Endothelial cell of hepatic sinusoid (primary cell): ENCODE measurements at regions not wholly inside any gene's neighbourhood (a gene's known extent, or its start where the extent isn't known, plus 50 kb on each side); places are given as distances from the start of the nearest gene placed in this dataset.
"Not testable (repeated sequence)": the region's sequence is repeated elsewhere in the genome, so short reads cannot be mapped to it uniquely, and the experiment has no call there.

ENCODE experiments used
- in situ Hi-C: cut with HindIII; loops from 2 replicates; pipeline ENCODE4 v1.10.0; 2017; ENCODE audit warnings: low sequenced_read_pairs

DNA sequence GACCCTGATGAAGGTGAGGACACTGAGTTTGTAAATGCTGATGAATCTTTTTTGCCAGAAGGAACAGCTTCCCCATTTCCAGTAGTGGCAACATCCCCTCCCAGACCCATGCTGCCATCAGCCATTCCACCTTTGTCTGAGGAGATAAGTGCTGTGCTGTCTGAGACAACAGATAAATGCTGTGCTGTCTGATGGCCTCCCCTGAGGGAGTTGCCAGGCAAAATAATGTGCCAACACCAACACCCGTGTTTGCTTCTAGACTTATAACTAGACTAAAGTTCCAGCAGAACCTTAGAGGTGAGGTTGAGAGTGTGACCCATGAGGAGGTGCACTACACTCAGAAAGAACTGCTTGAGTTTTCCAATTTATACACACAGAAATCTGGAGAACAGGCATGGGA is 349.5 kb downstream of the C12orf75 start:
- in situ Hi-C loops = no loop called here

DNA sequence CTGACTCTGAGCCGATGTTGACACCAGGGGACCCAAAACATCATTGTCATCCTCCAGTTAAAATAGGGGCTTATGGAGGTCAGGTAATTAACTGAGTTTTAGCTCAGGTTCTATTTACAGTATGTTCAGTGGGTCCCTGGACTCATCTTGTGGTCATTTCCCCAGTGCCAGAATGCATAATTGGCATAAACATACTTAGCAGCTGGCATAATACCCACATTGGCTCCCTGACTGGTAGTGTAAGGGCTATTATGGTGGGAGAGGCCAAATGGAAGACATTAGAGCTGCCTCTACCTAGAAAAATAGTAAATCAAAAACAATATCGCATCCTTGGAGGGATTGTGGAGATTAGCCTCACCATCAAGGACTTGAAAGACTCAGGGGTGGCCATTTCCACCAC is 350.9 kb downstream of the C12orf75 start:
- in situ Hi-C loops = no loop called here

DNA sequence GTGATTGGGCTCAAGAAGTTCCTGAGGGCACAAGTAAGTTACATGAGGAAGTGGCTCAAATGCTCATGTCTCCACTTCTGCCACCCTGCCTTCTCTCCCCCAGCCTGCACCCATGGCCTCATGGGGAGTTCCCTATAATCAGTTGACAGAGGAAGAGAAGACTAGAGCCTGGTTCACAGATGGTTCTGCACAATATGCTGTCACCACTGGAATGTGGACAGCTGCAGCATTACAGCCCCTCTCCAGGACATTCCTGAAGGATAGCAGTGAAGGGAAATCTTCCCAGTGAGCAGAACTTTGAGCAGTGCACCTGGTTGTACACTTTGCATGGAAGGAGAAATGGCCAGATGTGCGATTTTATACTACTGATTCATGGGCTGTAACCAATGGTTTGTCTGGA is 352.3 kb downstream of the C12orf75 start:
- in situ Hi-C loops = not testable (repeated sequence)

DNA sequence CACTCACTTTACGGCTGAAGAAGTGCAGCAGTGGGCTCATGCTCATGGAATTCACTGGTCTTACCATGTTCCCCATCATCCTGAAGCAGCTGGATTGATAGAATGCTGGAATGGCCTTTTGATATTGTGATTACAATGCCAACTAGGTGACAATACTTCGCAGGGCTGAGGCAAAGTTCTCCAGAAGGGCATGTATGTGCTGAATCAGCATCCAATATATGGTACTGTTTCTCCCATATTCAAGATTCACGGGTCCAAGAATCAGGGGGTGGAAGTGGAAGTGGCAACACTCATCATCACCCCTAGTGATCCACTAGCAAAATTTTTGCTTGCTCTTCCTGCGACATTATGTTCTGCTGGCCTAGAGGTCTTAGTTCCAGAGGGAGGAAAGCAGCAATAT is 353.3 kb downstream of the C12orf75 start:
- in situ Hi-C loops = not testable (repeated sequence)

DNA sequence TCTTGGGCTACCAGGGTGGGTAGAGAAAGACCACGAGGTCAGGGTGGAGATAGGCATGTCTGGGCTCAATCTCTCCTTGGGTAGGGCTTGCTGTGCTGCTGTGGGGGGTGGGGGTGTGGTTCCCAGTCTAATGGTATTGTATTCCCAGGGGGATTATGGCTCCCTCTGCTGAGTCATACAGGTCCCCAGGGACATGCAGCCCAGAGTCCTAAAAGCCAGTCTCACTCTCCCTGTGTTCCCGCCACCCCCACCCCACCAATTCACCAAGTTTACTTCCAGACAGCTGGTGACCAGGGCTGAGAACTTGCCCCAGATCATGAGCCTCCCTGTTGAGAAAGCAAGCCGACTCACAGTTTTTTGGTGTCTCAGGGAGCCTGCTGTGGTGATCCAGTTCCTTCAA is 367.6 kb downstream of the C12orf75 start:
- in situ Hi-C loops = no loop called here

DNA sequence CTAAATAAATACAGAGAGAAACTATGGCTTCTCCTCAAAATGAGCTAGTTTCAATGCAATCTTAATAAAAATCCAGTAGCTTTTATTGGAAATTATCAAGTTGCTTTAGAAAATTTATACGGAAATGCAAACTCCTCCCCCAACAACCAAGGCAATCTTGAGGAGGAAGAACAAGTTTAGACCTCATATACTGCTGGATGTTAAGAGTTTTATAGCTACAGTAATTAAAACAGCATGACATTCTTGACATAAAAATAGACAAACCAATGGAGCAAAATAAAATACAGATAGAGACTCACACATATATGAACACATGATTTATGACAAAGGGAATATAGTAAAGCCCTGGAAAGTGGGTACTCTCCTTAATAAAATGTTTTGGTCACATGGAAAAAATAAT is 368.7 kb downstream of the C12orf75 start:
- in situ Hi-C loops = no loop called here

DNA sequence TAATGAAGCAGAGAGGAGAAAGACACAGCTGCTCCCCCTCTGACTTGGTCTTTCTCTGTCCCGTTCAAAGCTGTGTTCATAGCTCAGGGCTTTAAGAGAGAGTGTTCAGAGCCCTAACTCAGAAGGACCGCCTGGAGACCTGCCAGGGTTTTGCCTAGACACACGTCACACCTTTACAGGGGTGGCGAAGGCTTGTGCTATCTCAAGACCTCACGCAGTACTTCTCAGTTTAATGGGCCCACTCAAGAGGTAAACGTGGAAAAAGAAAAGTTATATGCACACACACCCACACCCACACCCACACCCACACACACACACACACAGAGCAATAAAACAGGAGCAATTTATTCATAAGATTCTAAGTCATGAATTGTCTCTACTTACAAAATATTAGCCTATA is 374.3 kb downstream of the C12orf75 start:
- in situ Hi-C loops = loop anchor here (5.0 kb wide), 2 partner anchors 103 to 287 kb away; no protein-coding TSS in a partner anchor

DNA sequence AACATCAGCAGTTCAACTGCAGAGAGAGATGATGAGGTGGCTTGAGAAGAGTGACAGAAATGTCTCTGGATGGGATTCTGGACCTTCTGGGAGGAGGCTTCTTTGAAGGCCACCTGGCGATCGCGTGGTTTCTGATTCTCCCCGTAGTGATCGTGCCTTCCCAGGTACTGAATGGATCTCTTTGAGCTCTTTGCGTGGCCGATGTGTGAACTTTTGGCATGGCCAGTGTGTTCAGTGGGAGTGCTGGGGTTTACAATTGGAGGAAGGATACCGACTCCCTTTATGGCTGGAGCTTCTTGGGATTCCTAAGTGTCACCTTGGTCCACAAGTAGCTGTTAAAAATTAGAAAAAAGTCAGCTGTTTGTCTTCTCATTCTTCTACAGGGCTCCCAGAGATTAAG is 374.7 kb downstream of the C12orf75 start:
- in situ Hi-C loops = loop anchor here (5.0 kb wide), 1 partner anchor 288 kb away; no protein-coding TSS in a partner anchor

DNA sequence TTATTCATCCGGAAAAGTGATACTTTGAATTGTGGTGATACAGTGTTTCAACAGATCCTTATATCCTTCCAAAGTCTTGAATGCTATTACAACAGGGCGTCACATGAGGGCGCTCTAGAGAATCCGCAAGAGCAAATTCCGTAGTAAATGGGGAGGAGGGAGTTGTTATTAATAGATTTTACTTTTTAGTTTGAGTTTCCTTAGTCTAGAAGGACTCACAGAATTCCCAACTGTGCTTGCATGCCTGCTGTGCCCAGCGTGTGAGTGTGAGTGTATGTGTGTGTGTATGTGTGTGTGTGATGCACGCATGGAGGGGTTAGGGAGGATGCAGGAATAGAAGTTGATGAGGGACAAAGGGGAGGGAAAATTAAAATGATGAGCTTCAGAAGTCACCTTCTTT is 375.3 kb downstream of the C12orf75 start:
- in situ Hi-C loops = loop anchor here (5.0 kb wide), 1 partner anchor 288 kb away; no protein-coding TSS in a partner anchor

DNA sequence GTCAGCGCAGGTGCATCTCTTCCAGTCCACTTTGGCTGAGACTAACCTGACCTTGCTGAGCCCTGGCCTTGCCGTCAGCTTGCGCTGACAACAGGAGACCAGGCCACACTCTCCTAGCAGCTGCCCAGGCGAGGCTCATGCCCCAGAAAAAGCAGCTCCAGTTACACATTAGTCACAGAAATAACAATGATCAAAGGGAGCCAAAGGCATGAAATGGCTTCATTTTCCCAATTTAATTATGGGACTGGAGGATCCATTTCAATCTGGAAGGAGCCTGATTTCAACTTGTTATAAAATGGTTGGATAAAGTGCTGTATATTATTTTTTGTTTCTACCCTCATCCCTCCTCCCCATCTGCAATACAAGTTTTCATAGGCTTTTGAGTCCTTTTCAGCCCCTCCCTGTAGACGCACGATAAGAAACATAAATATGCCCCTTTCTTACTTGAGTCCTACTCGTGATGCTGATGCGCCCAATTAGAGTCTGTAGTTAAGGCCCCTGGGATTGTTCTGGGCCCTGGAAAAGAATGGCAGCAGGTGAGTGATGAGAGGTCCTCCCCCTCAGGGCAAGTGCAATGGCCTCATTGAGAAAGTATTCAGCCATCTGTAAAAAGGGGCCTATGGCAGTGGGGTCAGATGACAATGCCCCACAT is 376.0 kb downstream of the C12orf75 start:
- in situ Hi-C loops = loop anchor here (5.0 kb wide), 1 partner anchor 289 kb away; no protein-coding TSS in a partner anchor

DNA sequence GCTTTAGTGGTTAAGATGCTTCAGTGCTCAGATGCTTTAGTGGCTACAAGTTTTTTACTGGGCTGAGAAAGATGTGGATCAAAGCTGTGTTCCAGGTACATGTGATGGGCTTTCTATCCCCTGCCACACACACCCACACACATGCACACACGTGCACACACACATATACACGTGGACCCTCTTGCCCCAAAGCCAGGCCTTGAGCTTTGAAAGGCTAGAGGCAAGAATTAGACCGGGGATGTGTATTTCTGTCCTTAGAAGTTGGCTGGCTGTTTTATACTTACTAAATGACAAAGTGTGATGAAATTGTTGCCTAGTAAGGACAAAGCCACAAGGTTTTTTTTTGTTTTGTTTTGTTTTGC is 376.5 kb downstream of the C12orf75 start:
- in situ Hi-C loops = loop anchor here (5.0 kb wide), 1 partner anchor 290 kb away; no protein-coding TSS in a partner anchor

DNA sequence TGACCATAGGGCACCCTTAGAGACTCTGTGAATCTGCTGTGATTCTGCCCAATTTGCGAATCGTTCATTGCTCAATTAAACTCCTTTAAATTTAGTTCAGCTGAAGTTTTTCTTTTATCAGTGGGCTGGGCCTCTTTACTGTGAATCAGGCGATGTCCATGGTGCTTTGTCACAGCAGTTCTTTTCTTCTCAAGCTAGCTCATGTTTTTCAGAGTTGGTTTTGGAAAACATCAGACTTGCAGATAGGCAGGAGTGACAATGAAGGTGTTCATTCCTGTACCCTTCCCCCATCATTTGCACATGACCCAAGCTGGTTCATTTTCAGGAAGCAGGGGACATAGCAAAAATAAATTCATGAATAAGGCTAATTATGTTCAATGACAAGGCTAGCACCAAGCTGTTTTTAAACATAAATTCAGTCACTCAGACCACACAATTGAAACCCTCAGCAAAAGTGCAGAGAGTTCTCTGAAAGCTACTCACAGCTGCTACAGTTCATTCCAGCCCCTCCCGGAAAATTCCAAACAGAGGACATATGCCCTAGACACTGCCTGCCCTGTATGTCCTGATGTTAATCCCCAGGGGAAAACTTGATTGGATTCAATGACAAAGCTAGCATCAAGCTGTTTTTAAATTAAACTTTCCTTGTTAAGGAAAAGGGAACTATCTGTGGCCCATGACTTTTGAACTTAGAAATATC is 383.3 kb downstream of the C12orf75 start:
- in situ Hi-C loops = no loop called here

DNA sequence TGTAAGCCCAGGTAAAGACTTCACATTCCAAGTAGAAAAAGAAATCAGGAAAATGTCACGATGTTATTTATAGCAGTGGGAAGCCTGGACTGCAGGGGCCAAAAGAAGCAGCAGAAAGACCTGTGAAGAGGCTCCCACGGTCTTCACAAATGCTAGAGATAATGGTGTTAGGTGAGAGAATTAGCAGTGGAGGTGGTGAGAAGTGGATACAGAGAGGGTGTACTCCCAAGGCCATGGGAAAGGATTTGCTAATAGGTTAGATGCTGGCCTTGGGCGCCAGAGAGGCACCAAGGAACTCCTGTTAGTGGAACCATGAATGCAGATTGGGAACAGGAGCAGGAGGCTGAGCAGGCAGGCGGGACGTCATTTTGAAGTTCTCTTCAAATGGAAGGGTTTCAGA is 386.1 kb downstream of the C12orf75 start:
- in situ Hi-C loops = no loop called here

DNA sequence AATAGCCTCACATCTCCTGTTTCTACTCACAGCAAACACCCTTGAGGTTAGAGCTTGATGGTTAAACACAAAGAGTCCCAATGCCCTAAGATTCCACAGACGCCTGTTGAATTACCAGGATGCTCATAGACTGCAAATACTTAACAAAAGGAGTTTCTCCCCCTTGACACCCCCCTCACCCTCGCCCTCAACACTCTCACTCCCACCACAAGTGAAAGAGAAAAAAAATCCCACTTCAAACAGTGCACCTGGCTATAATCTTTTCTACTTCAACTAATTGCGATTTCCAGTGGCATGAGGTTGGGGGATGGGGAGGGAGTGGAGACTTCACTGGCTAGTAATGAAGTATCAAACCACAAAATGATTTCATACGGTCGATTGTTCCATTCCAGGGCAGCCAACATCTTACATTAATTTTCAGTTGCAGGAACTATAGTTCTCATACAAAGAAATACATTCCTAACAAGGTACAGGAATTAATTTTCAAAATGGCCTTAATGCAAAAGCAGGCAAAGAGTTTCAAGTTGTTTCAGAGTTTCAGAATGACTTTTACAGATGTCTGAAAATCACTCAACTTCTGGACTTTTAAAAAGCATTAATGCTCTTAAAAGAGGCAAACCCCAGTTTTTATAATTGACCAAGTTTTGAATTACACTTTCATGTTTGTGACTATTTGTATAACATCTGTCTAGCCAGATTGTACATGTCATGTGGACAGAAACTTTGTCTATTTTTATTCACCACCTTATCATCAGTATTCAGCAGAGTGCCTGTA is 390.7 kb downstream of the C12orf75 start:
- in situ Hi-C loops = no loop called here

DNA sequence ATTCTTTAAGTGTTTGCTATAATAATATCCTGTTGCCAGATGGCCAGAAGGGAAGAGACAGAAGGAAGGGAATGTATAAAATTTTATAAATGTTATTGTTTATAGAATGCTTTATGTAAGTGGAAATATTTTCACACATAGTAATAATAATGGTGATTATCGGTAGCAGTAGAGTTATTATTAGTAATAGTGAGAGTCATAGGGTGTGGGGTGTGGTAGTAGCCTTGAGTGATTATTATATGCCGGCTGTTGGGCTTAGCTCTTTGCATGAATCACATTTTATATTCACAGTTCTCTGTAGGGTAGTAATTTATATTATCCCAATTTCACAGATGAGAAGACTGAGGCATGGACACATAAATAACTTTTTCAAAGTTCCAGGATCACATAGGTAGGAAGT is 391.4 kb downstream of the C12orf75 start:
- in situ Hi-C loops = no loop called here

DNA sequence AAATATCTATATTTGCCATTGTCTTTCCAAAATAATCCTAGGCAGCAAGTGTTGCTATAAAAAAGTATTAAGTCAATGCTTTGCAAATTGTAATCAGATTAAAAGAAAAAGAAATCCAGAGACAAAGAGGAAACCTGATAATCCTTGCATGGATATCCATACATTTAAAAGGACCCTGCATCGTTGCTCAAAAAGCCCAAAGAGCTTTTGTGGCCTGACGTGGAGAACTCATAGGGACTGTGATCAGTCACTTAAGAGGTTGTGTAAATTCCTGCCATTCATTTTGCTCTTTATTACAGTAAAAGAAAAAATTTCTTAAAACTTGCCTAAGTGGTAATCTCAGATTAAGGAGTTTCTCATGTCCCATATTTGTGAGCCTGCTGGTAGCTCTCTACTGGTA is 392.6 kb downstream of the C12orf75 start:
- in situ Hi-C loops = no loop called here

DNA sequence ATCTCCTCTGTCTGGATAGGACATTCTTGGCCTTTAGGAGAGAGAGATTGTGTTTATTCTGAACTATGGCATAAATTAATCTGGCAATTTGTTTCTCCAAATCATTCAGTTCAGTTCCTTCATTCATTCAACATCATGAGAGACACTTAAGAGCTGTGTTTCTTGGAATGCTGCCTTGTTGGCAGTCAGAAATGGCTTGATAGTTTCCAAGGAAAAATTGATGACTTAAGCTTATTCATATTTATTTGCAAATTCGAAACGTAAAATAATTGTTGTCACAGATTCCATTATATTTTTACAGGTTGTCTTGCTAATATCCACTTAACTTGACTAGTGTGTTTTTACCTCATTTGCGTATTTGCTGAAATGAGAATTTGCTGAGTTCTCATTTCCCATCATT is 393.0 kb downstream of the C12orf75 start:
- in situ Hi-C loops = no loop called here

DNA sequence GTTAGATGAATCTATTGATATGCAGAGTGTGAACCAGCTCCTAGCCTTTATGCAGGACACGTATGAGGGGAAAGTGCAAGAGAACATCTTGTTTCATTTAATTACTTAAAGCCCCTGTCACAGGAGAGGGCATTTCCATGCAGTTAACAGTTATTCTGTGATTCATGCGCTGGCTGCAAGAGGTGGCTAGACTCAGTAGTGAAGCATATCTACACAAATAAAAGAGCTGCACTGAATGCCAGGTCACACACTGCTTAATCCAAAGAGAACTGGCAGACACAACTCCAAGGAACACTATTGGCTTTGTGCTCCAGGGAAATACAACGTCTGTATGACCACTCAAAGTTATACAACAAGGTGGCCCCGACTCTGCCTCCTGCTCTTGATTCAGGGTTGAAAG is 394.1 kb downstream of the C12orf75 start:
- in situ Hi-C loops = no loop called here

DNA sequence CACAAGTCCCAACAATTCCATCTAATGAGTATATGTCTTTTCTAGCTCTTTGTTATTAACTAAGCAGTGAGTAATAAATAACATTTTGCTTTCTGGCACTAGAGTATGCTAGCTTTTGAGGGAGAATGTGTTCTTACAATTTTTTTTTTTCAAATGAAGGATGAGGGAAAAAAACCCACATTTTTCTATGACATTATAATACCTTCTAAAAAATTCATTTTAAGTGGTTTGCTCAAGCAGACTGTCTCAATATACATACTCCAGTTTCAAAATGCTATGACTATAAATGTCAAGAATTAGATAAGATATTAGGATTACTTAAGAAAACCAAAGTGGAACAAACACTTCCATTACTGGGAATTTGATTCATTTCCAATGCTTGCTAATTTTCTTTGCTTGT is 394.6 kb downstream of the C12orf75 start:
- in situ Hi-C loops = no loop called here

DNA sequence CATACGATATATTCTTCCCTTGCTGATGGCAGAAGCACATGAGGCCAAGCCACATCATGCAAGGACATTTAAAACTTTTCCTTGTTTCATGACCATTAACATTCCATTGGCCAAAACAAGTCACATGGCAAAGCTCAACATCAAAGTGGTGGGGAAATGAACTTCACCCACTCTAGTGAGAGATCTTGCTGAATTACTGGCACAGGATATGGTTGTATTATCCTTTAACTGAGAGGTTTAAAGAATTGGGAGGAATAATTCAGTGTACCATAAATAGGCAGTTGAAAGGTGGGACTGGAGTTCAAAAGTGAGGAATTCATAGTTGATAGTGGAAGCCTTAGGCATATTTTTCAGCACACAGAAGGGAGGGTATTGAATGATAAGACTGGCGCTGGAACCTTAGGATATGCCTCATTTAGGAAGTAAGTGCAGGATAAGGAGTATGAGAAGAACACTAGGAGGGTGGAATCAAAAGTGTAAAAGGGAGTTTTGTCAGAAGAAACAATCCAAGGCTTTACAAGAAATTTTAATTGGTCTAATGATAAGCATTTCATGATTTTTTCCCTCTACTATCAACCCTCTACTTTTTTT is 398.8 kb downstream of the C12orf75 start:
- in situ Hi-C loops = no loop called here

DNA sequence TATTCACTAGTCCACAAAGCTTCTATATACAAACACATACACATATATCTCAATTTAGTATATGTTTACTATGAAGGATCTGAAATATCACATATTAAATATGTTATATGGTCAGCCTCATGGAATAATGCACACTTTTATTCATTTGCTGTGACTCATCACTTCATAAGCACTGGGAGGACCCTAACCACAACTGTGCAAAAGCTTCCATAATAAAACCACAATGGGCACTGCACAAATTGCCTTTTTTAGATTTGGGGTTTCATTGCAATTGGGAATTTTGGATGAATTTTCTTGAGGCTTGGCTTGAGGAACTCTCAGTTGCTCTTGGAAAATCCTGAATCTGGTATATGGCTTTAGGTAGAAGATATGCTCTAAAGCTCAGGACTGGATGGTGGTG is 399.4 kb downstream of the C12orf75 start:
- in situ Hi-C loops = no loop called here
